Omental fat pad (tissue), 3 donors: ENCODE measurements at regions not wholly inside any gene's neighbourhood (a gene's known extent, or its start where the extent isn't known, plus 50 kb on each side); places are given as distances from the start of the nearest gene placed in this dataset.

ENCODE experiments used
- ATAC-seq: fragments of 150-250 bp; one replicate; pipeline ENCODE4 v1.9.1; 2016; ENCODE audit warnings: mild to moderate bottlenecking, moderate library complexity; ENCODE audit not compliant: low FRiP score
- DNase-seq: peaks from one replicate; pipeline ENCODE4 v3.0.0-alpha.2; 2019; ENCODE audit warnings: low spot score
- TF ChIP-seq, protein P1 (sequence below), 3 donors: fragments of 450-650 bp; IDR thresholded peaks; one replicate each; pipeline ENCODE4 v1.5.1; 2016 to 2017; ENCODE audit warnings: antibody characterized with exemption in 3 of 3, mild to moderate bottlenecking in 3 of 3, moderate library complexity in 2 of 3

DNA sequence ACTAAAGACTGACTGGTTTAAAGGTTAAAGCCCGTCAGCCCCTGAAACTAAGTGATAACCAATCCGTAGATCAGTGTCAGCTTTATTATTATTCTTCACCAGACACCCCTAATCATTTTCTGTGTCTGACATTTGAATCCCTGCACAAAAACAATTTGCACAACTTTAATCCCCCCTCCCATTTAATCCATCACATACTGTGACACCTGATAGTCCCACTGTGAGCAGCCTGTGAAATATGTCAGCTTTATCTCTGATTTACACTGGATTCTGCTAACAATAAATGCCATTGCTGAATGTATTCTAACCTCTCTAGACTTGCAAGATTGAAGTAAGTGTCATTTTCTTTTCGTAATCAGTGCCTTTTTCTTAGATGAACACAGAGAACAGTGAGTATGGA, 2089.0 kb upstream of the RAG2 start:
- TF ChIP-seq, protein P1, sequence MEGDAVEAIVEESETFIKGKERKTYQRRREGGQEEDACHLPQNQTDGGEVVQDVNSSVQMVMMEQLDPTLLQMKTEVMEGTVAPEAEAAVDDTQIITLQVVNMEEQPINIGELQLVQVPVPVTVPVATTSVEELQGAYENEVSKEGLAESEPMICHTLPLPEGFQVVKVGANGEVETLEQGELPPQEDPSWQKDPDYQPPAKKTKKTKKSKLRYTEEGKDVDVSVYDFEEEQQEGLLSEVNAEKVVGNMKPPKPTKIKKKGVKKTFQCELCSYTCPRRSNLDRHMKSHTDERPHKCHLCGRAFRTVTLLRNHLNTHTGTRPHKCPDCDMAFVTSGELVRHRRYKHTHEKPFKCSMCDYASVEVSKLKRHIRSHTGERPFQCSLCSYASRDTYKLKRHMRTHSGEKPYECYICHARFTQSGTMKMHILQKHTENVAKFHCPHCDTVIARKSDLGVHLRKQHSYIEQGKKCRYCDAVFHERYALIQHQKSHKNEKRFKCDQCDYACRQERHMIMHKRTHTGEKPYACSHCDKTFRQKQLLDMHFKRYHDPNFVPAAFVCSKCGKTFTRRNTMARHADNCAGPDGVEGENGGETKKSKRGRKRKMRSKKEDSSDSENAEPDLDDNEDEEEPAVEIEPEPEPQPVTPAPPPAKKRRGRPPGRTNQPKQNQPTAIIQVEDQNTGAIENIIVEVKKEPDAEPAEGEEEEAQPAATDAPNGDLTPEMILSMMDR (IDR thresholded peaks at IDR 0.05), result no peak
- ATAC-seq (no peak), DNase-seq (no peak)

DNA sequence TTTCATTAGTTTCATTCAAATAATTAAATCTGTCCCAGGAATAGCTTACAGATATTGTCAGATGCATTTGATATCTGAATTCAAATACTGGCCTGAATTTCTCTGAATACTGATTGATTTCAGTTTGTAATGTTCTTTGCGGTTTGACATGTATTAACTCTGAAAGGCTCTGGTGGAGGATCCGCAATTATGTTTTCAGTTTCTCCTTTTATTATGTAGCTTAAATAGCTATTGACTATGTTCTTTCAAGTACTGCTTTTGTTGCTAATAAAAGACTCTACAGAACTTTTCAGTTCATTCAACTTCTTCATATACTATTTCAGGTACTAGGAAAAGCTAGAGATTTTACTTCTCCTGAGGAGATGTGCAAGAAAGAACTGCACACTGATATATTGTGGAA, 2085.4 kb upstream of the RAG2 start:
- ATAC-seq, result no peak
- TF ChIP-seq, protein P1 (IDR thresholded peaks at IDR 0.05), result no peak
- DNase-seq, result no peak

DNA sequence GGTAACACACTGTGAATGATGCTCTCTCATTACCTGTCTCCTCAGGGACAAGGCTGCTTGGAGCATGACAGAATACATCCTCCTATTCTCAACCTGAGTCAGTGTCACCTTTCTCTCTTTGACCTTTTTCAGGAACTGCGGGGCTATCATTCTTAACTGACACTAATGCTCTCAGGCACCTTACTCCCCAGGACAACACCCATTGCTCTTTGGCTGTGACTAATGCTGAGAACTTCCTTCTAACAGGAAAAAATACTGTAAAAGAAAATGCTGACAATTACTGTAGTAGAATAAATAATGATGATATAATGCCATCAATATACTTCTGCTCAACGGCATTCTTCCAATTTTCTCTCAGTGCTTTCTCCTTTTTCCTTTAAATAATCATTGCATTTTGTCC, 2082.7 kb upstream of the RAG2 start:
- no peak for DNase-seq
- ATAC-seq, result no peak
- TF ChIP-seq, protein P1 (IDR thresholded peaks at IDR 0.05), result no peak

DNA sequence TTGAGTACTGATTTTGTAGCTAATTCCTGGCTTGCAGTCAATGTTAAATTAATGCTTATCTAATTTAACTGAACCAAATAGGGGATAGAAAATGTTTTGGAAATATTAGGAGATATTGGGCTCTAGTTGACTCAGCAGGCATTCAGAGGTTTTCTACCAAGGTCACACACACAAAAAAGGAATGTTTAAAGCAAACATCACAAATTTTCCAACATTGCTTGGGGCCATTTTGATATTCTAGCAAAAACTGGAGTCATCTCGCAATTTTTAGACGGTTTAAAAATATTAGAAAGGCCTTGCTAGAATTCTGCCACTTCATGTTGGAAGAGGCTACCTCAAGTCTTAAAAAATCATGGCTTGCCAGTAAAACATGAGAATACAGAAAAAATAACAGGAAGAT, 2082.1 kb upstream of the RAG2 start:
- ATAC-seq (no peak), DNase-seq (no peak)
- TF ChIP-seq, protein P1 (IDR thresholded peaks at IDR 0.05), result no peak

DNA sequence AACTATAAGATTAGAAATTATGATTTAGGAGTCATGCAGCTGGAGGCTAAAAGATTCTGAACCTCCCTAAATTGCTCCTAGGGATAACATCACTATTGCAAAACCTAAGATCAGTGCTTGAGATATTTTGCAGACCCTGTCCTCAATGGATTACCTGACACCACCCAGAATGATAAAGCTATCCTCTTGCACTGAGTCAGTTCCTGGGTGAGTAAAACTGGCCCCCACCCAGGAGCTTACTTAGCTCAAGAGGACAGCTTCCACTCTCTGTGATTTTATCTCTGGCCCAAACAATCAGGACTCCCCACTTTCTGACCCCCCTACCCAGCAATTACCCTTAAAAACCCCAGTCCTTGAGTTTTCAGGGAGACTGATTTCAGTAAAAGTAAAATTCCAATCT, 2074.4 kb upstream of the RAG2 start:
- ATAC-seq (no peak), DNase-seq (no peak)
- TF ChIP-seq, protein P1 (IDR thresholded peaks at IDR 0.05), result no peak

DNA sequence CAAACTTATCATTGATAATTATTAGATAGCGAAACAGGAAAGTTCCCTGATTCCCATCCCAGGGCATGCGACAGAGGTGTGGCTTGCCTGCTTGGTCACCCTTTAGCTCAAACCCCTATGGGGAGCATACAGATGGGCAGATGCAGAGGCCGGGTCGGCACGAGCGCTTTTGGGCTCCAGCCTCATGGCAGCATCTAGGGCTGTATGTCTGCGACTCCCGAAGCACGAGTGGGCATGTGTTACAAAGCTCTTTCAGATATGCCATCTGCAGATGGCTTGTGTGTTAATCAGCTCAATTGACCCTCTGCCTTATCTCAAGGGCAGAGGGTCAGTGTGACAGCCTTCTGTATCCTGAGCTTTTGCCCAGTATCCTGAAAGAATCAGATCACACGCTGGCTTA, 2069.3 kb upstream of the RAG2 start:
- DNase-seq, result no peak
- TF ChIP-seq, protein P1 (IDR thresholded peaks at IDR 0.05), result no peak
- ATAC-seq, result no peak

DNA sequence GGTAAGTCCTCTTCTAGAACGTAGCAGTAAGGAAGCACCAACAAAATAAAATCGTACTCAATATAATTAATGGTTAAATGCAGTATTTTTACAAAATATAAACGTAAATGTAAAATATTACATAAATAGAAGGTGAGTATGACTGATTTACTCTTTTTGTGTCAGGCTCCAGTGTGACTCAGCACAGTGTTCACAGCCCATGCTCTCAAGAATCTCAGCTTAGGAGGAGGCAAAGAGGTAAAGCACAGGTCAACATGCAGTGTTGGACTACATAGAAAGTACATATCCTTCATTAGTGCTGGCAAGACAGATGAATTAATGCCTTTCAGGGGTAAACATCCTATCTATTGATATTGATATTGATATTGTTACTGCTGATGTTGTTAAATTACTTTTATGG, 2050.6 kb upstream of the RAG2 start:
- TF ChIP-seq, protein P1 (IDR thresholded peaks at IDR 0.05), result no peak
- DNase-seq (no peak), ATAC-seq (no peak)
